HG03097 (cell line): ENCODE measurements at regions not wholly inside any gene's neighbourhood (a gene's known extent, or its start where the extent isn't known, plus 50 kb on each side); places are given as distances from the start of the nearest gene placed in this dataset.
A peak's percentile ranks its signal among the peaks of the same experiment; 100 is the strongest.

Experiments
- ATAC-seq: cut with Tn5 transposase; IDR thresholded peaks from one replicate; pipeline ENCODE4 v1.9.1; 2021; ENCODE audit not compliant: unreplicated experiment, low FRiP score

GRCh38 chr13:80284290-80284689 lies 56.6 kb downstream of the SPRY2 start:
- ATAC-seq = no peak

- no peak for ATAC-seq
These were observed 62.2 kb downstream of the SPRY2 start for GRCh38 chr13:80278706-80279105.

- no peak for ATAC-seq
These were observed 64.3 kb downstream of the SPRY2 start for GRCh38 chr13:80276371-80277289.

GRCh38 chr13:80274643-80275042 lies 66.3 kb downstream of the SPRY2 start:
- no peak for ATAC-seq

- ATAC-seq = no peak
These were observed 67.2 kb downstream of the SPRY2 start for GRCh38 chr13:80273718-80274117.

- ATAC-seq = no peak
These were observed 75.6 kb downstream of the SPRY2 start for GRCh38 chr13:80265348-80265747.

GRCh38 chr13:80263745-80264513 lies 77.0 kb downstream of the SPRY2 start:
- ATAC-seq = no peak

- ATAC-seq = no peak
These were observed 78.8 kb downstream of the SPRY2 start for GRCh38 chr13:80262051-80262695.

- peak; percentile 54 for ATAC-seq
These were observed 81.8 kb downstream of the SPRY2 start for GRCh38 chr13:80259159-80259558.

- no peak for ATAC-seq
These were observed 84.5 kb downstream of the SPRY2 start for GRCh38 chr13:80256352-80256932.

GRCh38 chr13:80255946-80256345 lies 85.0 kb downstream of the SPRY2 start:
- no peak for ATAC-seq

GRCh38 chr13:80251403-80251802 lies 89.5 kb downstream of the SPRY2 start:
- no peak for ATAC-seq

GRCh38 chr13:80250213-80250810 lies 90.6 kb downstream of the SPRY2 start:
- no peak for ATAC-seq

- ATAC-seq = no peak
These were observed 91.3 kb downstream of the SPRY2 start for GRCh38 chr13:80249516-80250212.

GRCh38 chr13:80245162-80245733 lies 95.7 kb downstream of the SPRY2 start:
- no peak for ATAC-seq

- ATAC-seq = no peak
These were observed 96.4 kb downstream of the SPRY2 start for GRCh38 chr13:80244574-80244973.

- ATAC-seq = no peak
These were observed 98.0 kb downstream of the SPRY2 start for GRCh38 chr13:80242728-80243427.

- ATAC-seq = no peak
These were observed 101.2 kb downstream of the SPRY2 start for GRCh38 chr13:80239571-80240255.
